ENCODE measurements at regions not wholly inside any gene's neighbourhood (a gene's known extent, or its start where the extent isn't known, plus 50 kb on each side); places are given as distances from the start of the nearest gene placed in this dataset.

DNA sequence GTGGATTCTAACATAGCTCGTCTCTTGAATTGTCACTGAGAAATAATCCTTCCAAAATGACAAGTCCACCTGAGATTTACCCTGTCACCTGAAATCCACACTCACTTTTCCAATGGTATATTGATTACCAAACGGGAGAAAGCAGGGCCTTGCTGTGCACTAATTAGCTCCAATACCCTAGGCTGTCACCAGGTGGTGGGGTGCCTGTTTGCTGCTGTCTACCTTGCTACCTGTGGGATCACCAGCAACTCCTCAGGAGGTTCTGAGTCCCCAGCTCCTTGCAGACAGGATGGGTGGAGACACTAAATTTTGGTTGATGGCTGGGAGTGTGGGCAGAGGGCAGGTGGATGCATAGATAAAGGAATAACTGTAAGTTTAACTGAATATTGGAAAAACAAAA lies 237.2 kb upstream of the ZNF32 start:
- no peak for TF ChIP-seq POLR2A (IDR thresholded peaks at IDR 0.05; ENCODE audit: low read depth, low read length)
- no peak for TF ChIP-seq POLR2AphosphoS5 (IDR thresholded peaks at IDR 0.05; ENCODE audit: low read depth, low read length)
- TF ChIP-seq TAF1 (IDR thresholded peaks at IDR 0.05; ENCODE audit: borderline replicate concordance, low read depth, low read length) = no peak

All from GM12892 (cell line).